ENCODE measurements at regions not wholly inside any gene's neighbourhood (a gene's known extent, or its start where the extent isn't known, plus 50 kb on each side); places are given as distances from the start of the nearest gene placed in this dataset.

DNA sequence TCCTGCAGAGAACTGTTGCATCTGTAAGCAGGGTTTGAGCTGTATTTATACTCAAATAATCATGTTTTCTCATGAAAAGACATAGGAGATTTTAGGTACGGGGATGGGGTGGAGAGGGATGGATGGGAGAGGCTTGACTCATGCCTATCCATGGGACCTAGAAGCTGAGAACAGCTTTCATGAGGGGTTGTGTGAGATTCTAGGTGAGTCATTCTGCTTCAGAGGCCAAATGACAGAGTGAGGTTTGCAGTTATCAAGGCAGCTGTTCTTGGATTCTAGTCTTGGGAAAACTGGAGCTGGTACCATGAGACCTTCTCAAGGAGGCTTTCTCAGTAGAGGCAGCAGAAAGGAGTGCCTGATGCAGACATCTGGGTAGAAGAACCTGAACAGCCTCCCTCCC is 746.9 kb downstream of the TYW1 start:
- H3K9ac ChIP-seq (ENCODE audit: low read length), result no peak overlapping the region
- peaks cover 7% of the 10 kb centered on the region for H3K9me3 Mint-ChIP-seq (ENCODE audit: unreplicated experiment)
- no peak for FAIRE-seq

DNA sequence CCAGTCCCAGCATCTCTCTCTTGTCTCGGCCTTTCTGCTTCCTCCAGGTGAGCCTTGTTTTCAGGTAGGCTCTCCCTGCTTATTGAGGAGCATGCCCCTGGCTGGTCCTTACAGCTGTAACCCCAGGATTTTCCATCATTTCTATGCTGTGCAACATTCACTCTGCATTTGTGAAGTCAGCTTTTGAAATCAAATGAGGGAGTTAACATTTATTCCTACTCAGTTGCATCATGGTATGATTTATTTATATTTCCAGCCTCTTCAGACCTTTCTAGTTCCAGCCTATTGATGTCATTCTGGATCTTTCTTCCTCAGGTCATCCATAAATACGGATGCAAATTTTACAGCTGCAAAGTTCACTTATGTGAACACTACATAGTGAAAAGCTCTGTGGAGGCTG is 755.6 kb downstream of the TYW1 start:
- H3K9me3 ChIP-seq (ENCODE audit: insufficient read depth, low read depth, low read length), result no peaks in the 10 kb centered on the region
- Mint-ChIP-seq H3K9me3 (ENCODE audit: unreplicated experiment) (peaks cover 15% of the 10 kb centered on the region), H3K27me3 (ENCODE audit: low read depth, unreplicated experiment) (no peaks in the 10 kb centered on the region), H3K27ac (ENCODE audit: unreplicated experiment) (no peak overlapping the region), H3K36me3 (ENCODE audit: low read depth, unreplicated experiment) (no peaks in the 10 kb centered on the region), H3K4me3 (ENCODE audit: unreplicated experiment) (no peak overlapping the region), H3K4me1 (ENCODE audit: low read depth, unreplicated experiment) (no peaks in the 10 kb centered on the region)
- H3K79me2 ChIP-seq (ENCODE audit: insufficient read depth, low read length), result no peaks in the 10 kb centered on the region
- H3K4me1 ChIP-seq (ENCODE audit: insufficient read depth, low read length), result no peaks in the 10 kb centered on the region
- no peak overlapping the region for H2AFZ ChIP-seq (ENCODE audit: low read depth, low read length)
- TF ChIP-seq CTCF (IDR thresholded peaks at IDR 0.05; ENCODE audit: insufficient read depth, low read depth, low read length) (no peak), EZH2 (IDR thresholded peaks at IDR 0.05; ENCODE audit: insufficient read depth, low read length) (no peak)
- DNase-seq (ENCODE audit: low read depth), result no peak
- no peak overlapping the region for H3K4me2 ChIP-seq (ENCODE audit: low read length)
- H3K36me3 ChIP-seq (ENCODE audit: insufficient read depth, low read length), result no peaks in the 10 kb centered on the region
- H4K20me1 ChIP-seq (ENCODE audit: insufficient read depth, low read length), result no peaks in the 10 kb centered on the region
- no peak overlapping the region for H3K4me3 ChIP-seq (ENCODE audit: insufficient read depth, low read depth, low read length)
- H3K27me3 ChIP-seq (ENCODE audit: insufficient read depth, low read length), result no peaks in the 10 kb centered on the region
- H3K9ac ChIP-seq (ENCODE audit: low read length), result no peak overlapping the region
- no peak overlapping the region for H3K27ac ChIP-seq (ENCODE audit: low read depth, low read length)
- no peak for FAIRE-seq

More for the DNA sequence above, 746.9 kb downstream of the TYW1 start:
- no peaks in the 10 kb centered on the region for H3K4me1 Mint-ChIP-seq (ENCODE audit: low read depth, unreplicated experiment)
- H3K27me3 Mint-ChIP-seq (ENCODE audit: low read depth, unreplicated experiment), result no peaks in the 10 kb centered on the region
- no peaks in the 10 kb centered on the region for H3K36me3 Mint-ChIP-seq (ENCODE audit: low read depth, unreplicated experiment)
- no peak overlapping the region for H3K27ac Mint-ChIP-seq (ENCODE audit: unreplicated experiment)
- DNase-seq (ENCODE audit: low read depth), result no peak
- no peak overlapping the region for H3K4me3 Mint-ChIP-seq (ENCODE audit: unreplicated experiment)
- peaks cover 7% of the 10 kb centered on the region for H3K9me3 ChIP-seq (ENCODE audit: insufficient read depth, low read depth, low read length)
- H3K4me3 ChIP-seq (ENCODE audit: insufficient read depth, low read depth, low read length), result no peak overlapping the region
- H2AFZ ChIP-seq (ENCODE audit: low read depth, low read length), result no peak overlapping the region
- H3K79me2 ChIP-seq (ENCODE audit: insufficient read depth, low read length), result no peaks in the 10 kb centered on the region
- TF ChIP-seq CTCF (IDR thresholded peaks at IDR 0.05; ENCODE audit: insufficient read depth, low read depth, low read length), result no peak
- no peak for TF ChIP-seq EZH2 (IDR thresholded peaks at IDR 0.05; ENCODE audit: insufficient read depth, low read length)
- H3K4me1 ChIP-seq (ENCODE audit: insufficient read depth, low read length), result no peaks in the 10 kb centered on the region
- no peak overlapping the region for H3K27ac ChIP-seq (ENCODE audit: low read depth, low read length)
- H4K20me1 ChIP-seq (ENCODE audit: insufficient read depth, low read length), result no peaks in the 10 kb centered on the region
- no peaks in the 10 kb centered on the region for H3K36me3 ChIP-seq (ENCODE audit: insufficient read depth, low read length)
- H3K27me3 ChIP-seq (ENCODE audit: insufficient read depth, low read length), result no peaks in the 10 kb centered on the region
- no peak overlapping the region for H3K4me2 ChIP-seq (ENCODE audit: low read length)

DNA sequence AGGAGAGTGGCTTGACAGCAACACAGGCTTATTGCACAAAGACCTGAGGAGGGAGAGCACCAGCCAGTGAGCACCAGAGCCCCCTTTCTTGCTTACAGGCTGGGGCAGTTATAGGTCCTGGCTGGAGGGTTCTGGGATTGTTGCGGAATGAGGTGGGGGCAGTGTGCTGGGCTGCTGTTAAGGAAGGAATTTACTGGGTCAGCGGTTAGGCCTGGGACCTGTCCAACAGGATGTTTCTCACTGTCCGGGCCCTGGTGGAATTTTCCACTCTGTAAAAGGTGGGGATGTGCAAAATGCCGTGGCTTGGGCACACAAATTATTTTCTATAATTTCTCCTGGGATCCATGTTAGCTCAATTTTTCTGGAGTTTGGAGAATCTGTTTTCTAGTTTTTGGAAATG is 757.3 kb downstream of the TYW1 start:
- Mint-ChIP-seq H3K4me3 (ENCODE audit: unreplicated experiment) (no peak overlapping the region), H3K27me3 (ENCODE audit: low read depth, unreplicated experiment) (no peaks in the 10 kb centered on the region), H3K4me1 (ENCODE audit: low read depth, unreplicated experiment) (no peaks in the 10 kb centered on the region), H3K36me3 (ENCODE audit: low read depth, unreplicated experiment) (no peaks in the 10 kb centered on the region), H3K27ac (ENCODE audit: unreplicated experiment) (no peak overlapping the region), H3K9me3 (ENCODE audit: unreplicated experiment) (peaks cover 17% of the 10 kb centered on the region)
- H3K27ac ChIP-seq (ENCODE audit: low read depth, low read length), result no peak overlapping the region
- H3K4me2 ChIP-seq (ENCODE audit: low read length), result no peak overlapping the region
- no peak for TF ChIP-seq CTCF (IDR thresholded peaks at IDR 0.05; ENCODE audit: insufficient read depth, low read depth, low read length)
- no peak for TF ChIP-seq EZH2 (IDR thresholded peaks at IDR 0.05; ENCODE audit: insufficient read depth, low read length)
- no peak overlapping the region for H2AFZ ChIP-seq (ENCODE audit: low read depth, low read length)
- H3K9ac ChIP-seq (ENCODE audit: low read length), result no peak overlapping the region
- no peak for FAIRE-seq
- H3K4me1 ChIP-seq (ENCODE audit: insufficient read depth, low read length), result no peaks in the 10 kb centered on the region
- H3K79me2 ChIP-seq (ENCODE audit: insufficient read depth, low read length), result no peaks in the 10 kb centered on the region
- peak; percentile 14 for DNase-seq (ENCODE audit: low read depth)
- H3K36me3 ChIP-seq (ENCODE audit: insufficient read depth, low read length), result no peaks in the 10 kb centered on the region
- no peaks in the 10 kb centered on the region for H4K20me1 ChIP-seq (ENCODE audit: insufficient read depth, low read length)
- H3K27me3 ChIP-seq (ENCODE audit: insufficient read depth, low read length), result no peaks in the 10 kb centered on the region
- no peaks in the 10 kb centered on the region for H3K9me3 ChIP-seq (ENCODE audit: insufficient read depth, low read depth, low read length)
- no peak overlapping the region for H3K4me3 ChIP-seq (ENCODE audit: insufficient read depth, low read depth, low read length)

All from astrocyte (in vitro differentiated cells and primary cell).